Left forelimb (tissue), 1 donor: ENCODE measurements at regions not wholly inside any gene's neighbourhood (a gene's known extent, or its start where the extent isn't known, plus 50 kb on each side); places are given as distances from the start of the nearest gene placed in this dataset.

Source experiments
- DNase-seq: peaks from one replicate; pipeline ENCODE4 v3.0.0-alpha.2; 2018; ENCODE audit warnings: low spot score

DNA sequence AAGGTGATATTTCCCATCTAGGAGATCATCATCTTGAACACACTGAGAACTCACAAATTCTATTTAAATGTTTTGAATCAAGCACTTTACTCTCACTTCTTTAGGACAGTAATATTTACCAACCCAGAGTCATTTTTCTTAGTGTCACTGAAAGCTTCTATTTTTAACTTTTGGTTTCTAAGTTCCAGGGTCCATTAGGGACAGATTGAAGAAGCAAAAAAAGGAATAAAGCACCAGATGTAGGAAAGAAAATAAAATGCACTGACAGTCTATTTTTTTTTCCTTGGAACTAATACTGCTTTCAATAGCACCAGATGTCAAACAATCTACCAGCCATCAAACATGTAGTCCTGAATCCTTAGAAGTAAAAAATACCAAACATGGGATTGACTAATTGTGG, 526.7 kb upstream of the LRRN3 start:
- DNase-seq: no peak

DNA sequence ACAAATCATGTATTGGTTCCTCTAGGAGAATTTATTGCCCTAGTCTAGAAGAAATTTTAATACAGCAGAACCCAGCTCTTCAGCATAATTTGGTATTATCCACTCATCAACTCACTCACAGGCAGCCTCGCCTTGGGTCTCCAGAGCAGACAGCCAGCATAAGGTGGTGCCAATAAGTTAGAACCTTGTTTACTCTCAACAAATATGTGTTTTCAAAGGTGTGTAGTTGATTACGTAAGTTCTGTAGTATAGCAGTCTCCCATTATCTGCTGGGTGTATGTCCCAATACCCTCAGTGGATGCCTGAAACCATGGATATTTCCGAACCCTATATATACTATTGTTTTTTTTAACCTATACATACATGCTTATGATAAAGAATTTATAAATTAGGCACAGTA, 522.5 kb upstream of the LRRN3 start:
- DNase-seq: no peak

DNA sequence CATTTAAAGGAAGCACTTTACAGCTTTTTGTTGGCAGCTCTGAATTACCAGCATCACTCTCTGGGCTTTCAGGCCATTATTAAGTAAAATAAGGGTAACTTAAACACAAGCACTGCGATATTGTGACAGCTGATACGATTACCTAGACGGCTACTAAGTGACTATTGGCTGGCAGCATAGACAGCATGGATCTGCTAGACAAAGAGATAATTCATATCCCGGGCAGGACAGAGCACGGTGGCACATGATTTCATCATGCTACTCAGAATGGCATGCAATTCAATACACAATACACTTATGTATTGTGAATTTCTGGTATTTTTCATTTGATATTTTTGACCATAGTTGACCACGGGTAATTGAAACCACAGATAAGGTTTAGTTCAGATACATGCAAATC, 522.0 kb upstream of the LRRN3 start:
- no peak for DNase-seq

DNA sequence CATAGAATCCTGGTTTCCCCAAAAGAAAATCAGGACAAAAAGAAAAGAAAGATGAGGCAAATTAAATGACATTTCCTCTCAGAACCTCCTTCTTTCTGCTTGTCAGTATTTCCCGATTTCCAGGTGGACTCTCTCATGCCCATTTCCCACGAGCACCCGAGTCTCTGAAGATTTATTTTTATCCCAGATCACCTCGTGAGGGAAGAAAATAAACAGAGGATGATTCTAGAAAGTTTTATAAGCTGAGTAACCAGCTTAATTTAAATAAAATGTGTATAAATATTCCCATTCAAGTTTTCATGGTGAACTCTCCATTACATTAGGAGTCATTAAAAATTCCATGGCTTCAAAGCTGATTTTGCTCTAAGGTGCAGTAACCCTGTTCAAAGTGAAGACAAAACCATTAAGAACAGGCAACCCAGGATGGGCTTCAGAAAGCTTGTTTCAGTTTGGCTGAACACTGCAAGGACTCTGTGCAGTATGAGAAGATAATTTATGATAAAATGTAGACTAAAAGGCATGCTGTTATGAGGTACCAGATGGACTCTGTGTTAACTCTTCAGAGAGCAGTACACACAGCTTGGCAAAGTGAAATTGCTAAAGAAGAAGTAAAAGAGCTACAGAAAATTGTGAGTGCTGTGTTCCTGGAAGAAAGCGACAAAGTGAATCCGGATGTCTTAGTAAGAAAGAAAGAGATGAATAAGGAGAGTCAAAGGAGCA, 521.3 kb upstream of the LRRN3 start:
- no peak for DNase-seq

DNA sequence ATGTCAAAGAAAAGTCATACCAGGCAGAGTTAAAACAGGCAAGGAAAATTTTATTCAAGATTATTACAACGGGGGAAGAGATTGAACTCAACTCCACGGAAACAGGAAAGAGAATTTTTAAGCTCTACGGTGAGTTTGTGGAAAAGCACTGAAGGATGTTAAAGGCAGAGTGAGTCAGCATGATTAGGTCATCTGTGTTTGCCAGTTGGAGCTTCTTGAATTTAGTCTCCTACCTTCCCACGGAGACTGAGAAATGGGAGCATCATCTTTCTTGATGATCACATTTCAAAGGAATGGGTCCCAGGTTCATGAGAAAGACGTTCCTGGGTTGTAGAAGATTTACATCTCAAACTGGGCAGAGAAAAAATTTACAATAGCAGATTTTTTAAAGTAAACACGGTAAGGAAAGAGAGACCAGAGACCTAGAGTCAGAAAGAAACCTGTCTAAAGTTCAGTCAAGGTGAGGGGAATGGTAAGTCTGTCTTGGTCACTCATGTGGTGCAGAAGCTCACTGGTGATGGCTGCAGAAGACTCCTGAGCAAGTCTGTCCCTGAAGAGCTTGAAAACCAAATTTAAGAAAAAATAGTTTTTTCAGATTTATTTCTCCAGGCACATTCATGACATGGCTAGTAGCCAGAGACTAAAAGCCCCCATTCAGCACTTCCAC, 516.9 kb upstream of the LRRN3 start:
- no peak for DNase-seq

DNA sequence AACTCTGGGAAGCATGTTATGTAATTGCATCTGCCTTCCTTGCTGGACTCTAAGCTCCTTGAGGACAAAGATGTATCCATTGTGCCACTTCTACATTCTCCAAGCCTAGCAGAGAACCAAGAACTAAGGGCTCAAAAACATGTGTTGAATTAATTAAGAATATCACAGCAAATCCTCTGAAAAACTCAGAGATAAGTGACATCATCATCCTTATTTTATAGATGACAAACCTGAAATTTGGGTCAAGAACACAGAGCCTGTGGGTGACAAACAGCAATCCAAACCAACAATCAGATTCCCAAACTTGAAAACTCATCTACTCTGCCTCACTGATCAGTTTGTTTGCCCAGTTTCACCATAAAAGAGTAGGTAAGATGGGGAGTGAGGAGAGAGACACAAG, 503.6 kb upstream of the LRRN3 start:
- no peak for DNase-seq

DNA sequence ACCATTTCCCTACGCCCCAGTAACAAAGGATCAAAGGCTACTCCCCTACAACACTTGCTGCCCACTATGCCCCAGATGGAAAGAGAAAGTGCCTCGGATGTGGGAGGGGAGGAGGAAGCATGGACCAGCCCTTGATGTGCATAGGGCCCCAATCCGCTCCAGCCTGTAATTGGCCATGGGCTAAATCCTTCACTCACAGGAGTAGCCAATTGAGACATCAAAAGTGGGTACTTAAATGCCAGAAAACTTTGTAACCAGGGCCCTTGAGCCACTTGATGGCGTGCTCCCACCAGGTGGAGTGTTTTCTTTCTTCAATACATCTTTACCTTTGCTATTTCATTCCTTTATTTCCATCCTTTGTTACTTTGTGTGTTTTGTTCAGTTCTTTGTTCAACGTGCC, 500.5 kb upstream of the LRRN3 start:
- DNase-seq: no peak

DNA sequence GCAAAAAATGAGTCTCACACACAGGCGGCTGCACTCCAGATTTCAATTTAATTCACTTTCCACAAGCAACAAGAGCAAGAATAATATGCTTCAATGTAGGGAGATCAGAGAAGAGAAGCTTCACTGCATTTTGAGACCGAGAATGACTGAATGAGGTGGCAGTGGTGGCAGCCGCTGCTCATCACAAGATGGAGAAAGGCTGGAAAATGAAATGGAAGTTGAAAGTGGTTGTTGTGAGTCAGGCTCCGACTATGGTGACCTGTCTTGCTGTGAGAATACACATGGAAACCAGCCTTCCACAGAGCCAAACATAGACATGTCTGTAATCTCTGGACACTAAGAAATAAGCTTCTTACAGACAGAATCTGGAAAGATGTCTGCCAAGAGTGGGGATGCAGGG, 499.6 kb upstream of the LRRN3 start:
- DNase-seq: no peak

DNA sequence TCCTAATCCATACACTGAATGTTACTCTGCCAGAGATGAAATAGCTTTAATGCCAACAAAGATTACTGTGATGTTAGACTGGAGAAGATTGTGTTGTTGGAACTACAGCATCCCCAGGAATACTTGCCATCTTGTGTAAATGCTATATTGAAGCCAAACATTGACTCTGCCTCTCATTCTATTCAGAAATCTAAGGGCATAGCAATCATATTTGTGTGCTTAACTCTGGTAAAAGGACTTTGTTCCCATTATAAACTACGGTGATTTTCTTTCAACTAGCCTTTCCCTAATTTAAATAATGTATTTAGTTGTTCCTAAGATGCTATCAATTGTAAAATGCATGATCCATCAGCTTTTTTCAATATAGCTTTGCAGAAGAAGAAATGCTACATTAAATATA, 498.4 kb upstream of the LRRN3 start:
- DNase-seq: no peak

DNA sequence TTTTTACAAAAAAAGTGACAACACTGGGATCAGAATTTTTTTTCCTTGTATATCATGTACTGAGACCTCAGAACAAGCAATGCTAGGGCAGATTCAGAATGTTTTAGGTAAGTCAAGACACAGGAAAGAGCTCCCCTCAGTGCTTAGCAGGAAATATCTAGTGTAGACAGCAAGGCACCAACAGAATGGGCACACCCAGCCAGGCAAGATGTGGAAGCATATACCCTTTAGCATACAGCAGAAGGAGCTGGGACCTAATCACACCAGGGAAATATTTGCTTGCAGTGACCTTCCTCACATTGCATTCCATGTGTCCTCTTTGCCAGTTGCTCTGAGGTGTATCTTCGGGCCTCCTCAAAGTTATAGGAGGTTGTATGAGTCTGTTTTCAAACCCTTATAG, 497.6 kb upstream of the LRRN3 start:
- no peak for DNase-seq

DNA sequence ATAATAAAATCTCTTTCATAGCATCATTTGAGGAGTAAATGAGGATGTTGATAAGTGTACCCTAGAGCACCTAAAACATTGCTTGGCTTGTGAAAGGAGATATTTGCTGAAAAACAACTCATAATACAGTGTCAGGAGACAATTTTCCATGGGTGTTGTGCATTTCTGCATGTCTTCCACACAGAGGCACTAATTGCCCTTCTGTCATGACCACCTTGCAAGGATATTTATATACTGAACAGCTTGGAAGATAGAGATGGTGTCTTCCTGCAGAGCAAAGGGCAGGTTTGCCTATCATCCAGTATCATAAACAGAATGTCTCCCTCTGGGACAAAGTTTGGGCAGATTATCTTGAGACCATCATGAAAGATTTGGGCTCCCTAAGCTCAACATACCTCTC, 495.2 kb upstream of the LRRN3 start:
- no peak for DNase-seq

DNA sequence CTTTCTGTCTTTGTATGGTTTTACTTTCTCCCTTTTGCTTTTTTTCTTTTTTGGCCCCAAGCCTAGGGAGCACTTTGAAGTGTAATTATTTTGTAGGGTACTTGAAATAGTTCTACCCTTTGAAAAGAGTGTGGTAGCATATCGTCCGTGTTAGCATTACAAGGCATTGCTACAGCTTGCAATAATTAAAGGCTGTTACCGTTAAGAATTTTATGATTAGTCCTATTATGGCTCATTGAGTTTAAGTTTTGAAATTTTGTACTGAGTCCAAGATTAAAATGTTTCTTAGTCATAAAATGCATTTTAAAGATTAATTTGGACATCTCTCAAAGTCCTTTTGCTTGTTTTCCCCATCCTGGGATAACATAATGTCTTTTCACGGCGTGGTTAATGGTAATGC, 490.0 kb upstream of the LRRN3 start:
- DNase-seq: no peak

DNA sequence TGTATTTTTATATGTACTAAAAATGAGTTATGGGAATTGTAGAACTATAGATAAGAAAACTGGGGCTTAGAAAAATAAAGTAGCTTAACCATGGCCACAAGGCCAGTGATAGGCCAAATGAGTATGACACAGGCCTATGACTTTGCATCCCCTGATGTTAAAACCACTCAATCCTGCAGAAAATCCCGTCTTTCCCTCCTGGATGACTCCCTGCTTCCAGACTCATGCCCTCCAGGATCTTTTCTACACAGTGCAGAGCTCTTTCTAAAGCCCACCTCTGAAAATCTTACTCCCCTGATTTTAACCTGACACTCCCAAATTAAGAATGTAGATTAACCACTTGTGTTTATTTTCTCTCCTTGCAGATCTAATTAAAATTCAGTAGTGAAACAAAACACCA, 489.2 kb upstream of the LRRN3 start:
- DNase-seq: no peak

DNA sequence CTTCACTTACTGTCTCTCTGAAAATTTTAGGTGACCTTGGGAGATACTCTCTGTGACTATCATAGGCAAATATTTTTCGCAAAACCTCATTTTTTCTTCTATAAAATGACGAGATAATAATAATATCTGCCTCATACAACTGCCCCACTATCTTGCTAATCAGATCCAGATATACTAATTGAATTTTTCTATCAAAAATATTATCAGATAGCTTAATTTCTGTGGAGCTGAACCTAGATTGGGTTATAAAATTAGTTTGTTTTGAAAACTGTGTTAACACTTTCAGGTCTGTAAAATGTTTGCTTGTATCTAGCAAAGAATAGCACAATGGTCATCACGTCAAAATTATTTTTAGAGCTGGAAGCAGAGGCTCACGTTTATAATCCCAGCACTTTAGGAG, 486.7 kb upstream of the LRRN3 start:
- DNase-seq: no peak

DNA sequence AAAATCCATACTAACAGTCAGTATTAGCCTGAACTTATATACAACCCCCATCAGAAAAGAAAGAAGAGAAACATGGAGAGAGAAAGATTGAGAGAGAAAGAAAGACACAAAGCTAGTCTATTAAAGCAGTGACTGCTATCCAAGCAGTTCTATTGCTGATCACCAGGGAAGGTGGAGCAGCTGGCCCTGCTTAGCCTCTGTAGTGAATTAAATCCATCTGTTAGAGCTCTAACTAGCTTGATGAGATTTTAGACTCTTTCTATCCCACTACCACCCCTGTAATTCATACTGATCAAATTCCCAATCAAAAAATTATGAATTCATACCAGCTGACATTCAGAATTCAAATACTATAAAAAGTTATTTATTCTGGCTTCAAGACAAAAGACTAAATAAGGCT, 486.0 kb upstream of the LRRN3 start:
- no peak for DNase-seq

DNA sequence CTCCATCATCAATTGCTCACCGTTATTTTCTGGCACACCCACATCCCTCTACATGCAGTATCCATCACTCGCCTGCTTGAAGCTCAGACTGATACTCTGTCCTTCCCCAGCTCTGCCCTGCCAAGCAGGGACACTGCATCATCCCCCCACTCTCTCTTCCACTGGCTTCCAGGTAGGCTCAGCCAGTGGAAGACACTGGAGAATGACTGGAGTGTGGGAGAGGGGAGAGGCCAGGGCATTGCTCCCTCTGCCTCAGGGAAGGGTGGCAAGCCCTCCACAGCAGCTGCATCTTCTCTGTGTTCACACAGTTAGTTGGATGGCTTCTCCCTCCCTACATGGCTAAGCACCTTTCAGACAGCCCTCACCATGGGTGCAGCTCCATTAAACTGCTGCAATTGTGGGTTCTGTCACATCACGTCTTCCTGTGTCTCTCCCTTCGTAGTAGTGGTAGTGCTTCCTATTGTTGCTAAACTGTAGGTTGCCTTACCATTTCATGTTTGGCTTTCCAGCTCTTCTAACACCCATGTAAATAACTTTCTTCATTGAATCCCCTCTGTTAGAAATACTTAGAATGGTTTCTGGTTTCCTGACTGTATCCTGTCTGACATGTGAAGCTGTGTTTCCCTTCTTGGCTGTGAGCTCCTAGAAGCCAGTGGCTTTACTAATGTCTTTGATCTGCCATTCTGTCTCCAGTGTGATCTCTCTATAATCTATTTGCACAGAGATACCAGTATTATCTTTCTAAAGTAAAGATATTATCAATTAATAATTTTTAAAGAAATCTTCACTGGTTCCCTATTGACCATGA, 483.7 kb upstream of the LRRN3 start:
- no peak for DNase-seq

DNA sequence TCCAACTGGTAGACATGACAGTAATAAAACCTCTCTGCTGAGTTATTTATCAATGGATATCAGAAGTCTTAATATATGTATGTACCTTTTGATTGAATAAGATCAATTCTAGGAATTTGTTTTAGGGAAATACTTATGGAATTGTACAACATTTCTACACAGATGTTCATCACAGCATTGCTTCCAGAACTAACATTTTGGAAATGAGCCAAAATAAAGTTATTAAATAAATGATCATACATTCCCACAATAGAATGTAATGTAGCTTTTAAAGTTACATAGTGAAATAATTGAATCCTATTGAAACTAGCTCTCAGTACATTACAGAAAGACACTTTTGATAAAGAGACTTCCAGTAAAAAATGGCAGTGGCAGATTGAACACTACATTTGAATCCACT, 481.6 kb upstream of the LRRN3 start:
- DNase-seq: no peak

DNA sequence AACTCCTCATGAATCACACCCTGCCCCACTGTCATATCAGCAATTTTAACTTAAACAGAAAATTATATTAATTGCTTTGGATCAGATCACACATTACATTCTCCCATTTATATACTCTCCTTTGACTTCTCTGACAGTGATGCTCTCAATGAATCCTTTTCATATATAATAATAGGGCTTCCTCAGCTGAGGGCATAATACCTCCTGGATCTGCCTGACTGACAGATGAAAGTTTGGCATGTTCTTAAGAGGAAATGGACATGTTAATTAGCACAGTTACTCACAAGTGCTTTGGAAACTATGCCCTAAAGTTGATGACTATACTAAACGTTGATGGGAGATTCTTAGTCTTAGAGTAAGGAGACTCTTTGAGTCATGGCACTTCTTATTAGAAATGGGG, 478.2 kb upstream of the LRRN3 start:
- no peak for DNase-seq
